ENCODE measurements at regions not wholly inside any gene's neighbourhood (a gene's known extent, or its start where the extent isn't known, plus 50 kb on each side); places are given as distances from the start of the nearest gene placed in this dataset.

- no peak for TF ChIP-seq CTCF (IDR thresholded peaks at IDR 0.05; ENCODE audit: low read depth, low read length)
- Histone ChIP-seq H3K27me3 (ENCODE audit: insufficient read depth, low read depth, severe bottlenecking) (no peaks in the 10 kb centered on the region), H3K36me3 (no peaks in the 10 kb centered on the region), H3K27ac (no peak overlapping the region), H3K9me3 (ENCODE audit: severe bottlenecking) (no peaks in the 10 kb centered on the region), H3K4me3 (ENCODE audit: low read depth, low read length) (no peak overlapping the region)
- DNase-seq = no peak
Observed at GRCh38 chr3:115536171-115536570, 87.1 kb upstream of the GAP43 start.

DNA sequence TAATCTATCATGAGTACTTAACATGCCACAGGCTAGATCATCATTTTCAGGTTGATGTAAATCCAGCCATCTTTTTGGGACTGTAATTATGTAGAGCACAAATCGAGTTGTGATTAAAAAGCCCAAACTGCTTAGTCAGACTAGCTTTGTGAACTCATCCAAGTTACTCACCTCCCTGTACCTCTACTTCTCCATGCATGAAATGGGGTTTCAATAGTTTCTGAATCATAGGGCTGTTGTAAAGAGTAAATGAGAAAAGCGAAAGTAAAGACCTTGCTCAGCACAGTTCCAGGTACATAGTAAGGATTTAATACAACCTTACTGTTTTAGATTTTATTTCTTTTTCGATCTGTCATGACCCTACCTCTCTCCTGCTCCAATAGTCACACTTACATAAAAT is 85.6 kb upstream of the GAP43 start:
- Histone ChIP-seq H3K4me3 (ENCODE audit: low read depth, low read length) (no peak overlapping the region), H3K27me3 (ENCODE audit: insufficient read depth, low read depth, severe bottlenecking) (no peaks in the 10 kb centered on the region), H3K27ac (no peak overlapping the region), H3K36me3 (no peaks in the 10 kb centered on the region), H3K9me3 (ENCODE audit: severe bottlenecking) (no peaks in the 10 kb centered on the region)
- DNase-seq = no peak
- no peak for TF ChIP-seq CTCF (IDR thresholded peaks at IDR 0.05; ENCODE audit: low read depth, low read length)

- no peak overlapping the region for H3K27ac ChIP-seq
Observed at GRCh38 chr3:115547207-115547606, 76.1 kb upstream of the GAP43 start.

GRCh38 chr3:115548611-115549010 is 74.7 kb upstream of the GAP43 start:
- Histone ChIP-seq H3K9me3 (ENCODE audit: severe bottlenecking) (no peaks in the 10 kb centered on the region), H3K4me3 (ENCODE audit: low read depth, low read length) (no peak overlapping the region), H3K36me3 (no peaks in the 10 kb centered on the region), H3K27me3 (ENCODE audit: insufficient read depth, low read depth, severe bottlenecking) (no peaks in the 10 kb centered on the region), H3K27ac (no peak overlapping the region)
- no peak for DNase-seq
- no peak for TF ChIP-seq CTCF (IDR thresholded peaks at IDR 0.05; ENCODE audit: low read depth, low read length)

More at GRCh38 chr3:115547207-115547606, 76.1 kb upstream of the GAP43 start:
- H3K27me3 ChIP-seq (ENCODE audit: insufficient read depth, low read depth, severe bottlenecking) = no peaks in the 10 kb centered on the region
- no peak for DNase-seq
- H3K36me3 ChIP-seq = no peaks in the 10 kb centered on the region
- no peak overlapping the region for H3K4me3 ChIP-seq (ENCODE audit: low read depth, low read length)
- H3K9me3 ChIP-seq (ENCODE audit: severe bottlenecking) = no peaks in the 10 kb centered on the region
- TF ChIP-seq CTCF (IDR thresholded peaks at IDR 0.05; ENCODE audit: low read depth, low read length) = no peak

DNA sequence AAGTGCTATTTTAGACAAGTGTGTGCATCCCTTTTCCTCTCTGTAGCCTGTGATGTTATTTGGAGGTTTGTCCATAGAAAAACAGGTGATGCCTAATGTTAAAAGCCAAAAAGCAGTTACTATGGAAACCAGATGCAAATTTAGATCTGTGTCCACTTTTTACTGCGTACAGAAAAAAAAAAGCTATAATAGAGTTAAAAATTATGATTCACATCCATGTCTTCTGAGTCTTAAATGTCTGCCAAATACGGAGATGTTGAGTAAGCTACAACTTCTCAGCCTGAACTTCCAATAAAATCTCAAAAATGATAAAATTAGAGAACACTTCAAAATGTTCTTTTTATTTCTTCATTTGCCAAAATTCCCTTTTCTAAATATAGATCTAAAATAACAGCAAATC is 74.2 kb upstream of the GAP43 start:
- H3K36me3 ChIP-seq = no peaks in the 10 kb centered on the region
- H3K27me3 ChIP-seq (ENCODE audit: insufficient read depth, low read depth, severe bottlenecking) = no peaks in the 10 kb centered on the region
- no peak overlapping the region for H3K27ac ChIP-seq
- H3K4me3 ChIP-seq (ENCODE audit: low read depth, low read length) = no peak overlapping the region
- no peak for TF ChIP-seq CTCF (IDR thresholded peaks at IDR 0.05; ENCODE audit: low read depth, low read length)
- no peak for DNase-seq
- H3K9me3 ChIP-seq (ENCODE audit: severe bottlenecking) = no peaks in the 10 kb centered on the region

DNA sequence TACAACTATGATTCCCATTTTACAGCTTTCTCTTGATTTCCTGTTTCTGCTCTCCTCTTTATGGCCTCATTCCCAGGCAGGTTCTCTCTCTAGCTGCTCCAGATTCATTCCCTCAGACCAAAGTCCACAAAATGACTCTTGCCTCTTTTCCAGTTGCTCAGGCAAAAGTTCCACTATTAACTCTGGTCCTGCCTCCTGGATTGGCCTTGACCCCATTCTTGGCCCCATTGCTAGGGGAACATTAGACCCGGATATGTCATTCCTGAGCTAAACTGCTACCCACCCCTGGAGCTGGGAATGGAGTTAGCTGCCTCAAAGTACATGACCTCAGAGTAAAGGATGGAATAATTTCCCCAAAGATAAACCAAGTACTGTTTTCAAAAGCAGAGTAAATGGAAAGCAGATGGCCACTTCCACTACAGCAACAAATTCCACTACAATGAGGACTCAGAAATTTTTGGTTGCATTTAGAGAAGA is 73.0 kb upstream of the GAP43 start:
- Histone ChIP-seq H3K36me3 (no peaks in the 10 kb centered on the region), H3K4me3 (ENCODE audit: low read depth, low read length) (no peak overlapping the region), H3K9me3 (ENCODE audit: severe bottlenecking) (no peaks in the 10 kb centered on the region), H3K27ac (no peak overlapping the region), H3K27me3 (ENCODE audit: insufficient read depth, low read depth, severe bottlenecking) (no peaks in the 10 kb centered on the region)
- no peak for DNase-seq
- TF ChIP-seq CTCF (IDR thresholded peaks at IDR 0.05; ENCODE audit: low read depth, low read length) = no peak
